H9 (cell line): ENCODE measurements at regions not wholly inside any gene's neighbourhood (a gene's known extent, or its start where the extent isn't known, plus 50 kb on each side); places are given as distances from the start of the nearest gene placed in this dataset.

ENCODE experiments used
- DNase-seq: peaks from one replicate; pipeline ENCODE4 v3.0.0-alpha.2; 2017
- H2AFZ ChIP-seq: one replicate; pipeline ENCODE4 v1.6.1; 2013; ENCODE audit warnings: mild to moderate bottlenecking, low read length, control low read depth, moderate library complexity
- H2AK5ac ChIP-seq: 2 replicates; pipeline ENCODE4 v1.6.1; 2013; ENCODE audit warnings: low read length, control low read depth, mixed read lengths; ENCODE audit not compliant: insufficient read length
- H2BK120ac ChIP-seq: one replicate; pipeline ENCODE4 v1.6.1; 2013; ENCODE audit warnings: low read depth, mild to moderate bottlenecking, low read length, control low read depth, inconsistent platforms; ENCODE audit not compliant: poor library complexity, severe bottlenecking
- H2BK12ac ChIP-seq: 2 replicates; pipeline ENCODE4 v1.6.1; 2013; ENCODE audit warnings: low read length, control low read depth, mixed read lengths, low read depth; ENCODE audit not compliant: insufficient read length
- H2BK15ac ChIP-seq: 2 replicates; pipeline ENCODE4 v1.6.1; 2013; ENCODE audit warnings: low read depth, low read length, control low read depth
- H2BK20ac ChIP-seq: one replicate; pipeline ENCODE4 v1.6.1; 2013; ENCODE audit warnings: low read depth, mild to moderate bottlenecking, low read length, control low read depth, inconsistent platforms; ENCODE audit not compliant: poor library complexity, severe bottlenecking
- H2BK5ac ChIP-seq: 2 replicates; pipeline ENCODE4 v1.6.1; 2013; ENCODE audit warnings: low read length, control low read depth, mixed read lengths; ENCODE audit not compliant: insufficient read length
- H3K14ac ChIP-seq: 2 replicates; pipeline ENCODE4 v1.6.1; 2013; ENCODE audit warnings: low read length, control low read depth; ENCODE audit not compliant: insufficient read depth
- H3K18ac ChIP-seq: 2 replicates; pipeline ENCODE4 v1.6.1; 2013; ENCODE audit warnings: low read depth, mild to moderate bottlenecking, mixed read lengths, low read length, control low read depth; ENCODE audit not compliant: insufficient read length
- H3K23ac ChIP-seq: 2 replicates; pipeline ENCODE4 v1.6.1; 2013; ENCODE audit warnings: low read length, control low read depth, mixed read lengths, low read depth; ENCODE audit not compliant: insufficient read length
- H3K23me2 ChIP-seq: 2 replicates; pipeline ENCODE4 v1.6.1; 2013; ENCODE audit warnings: low read depth, mild to moderate bottlenecking, mixed read lengths, low read length, control low read depth; ENCODE audit not compliant: insufficient read length, poor library complexity, severe bottlenecking
- H3K27ac ChIP-seq: 2 replicates; pipeline ENCODE4 v1.5.1; 2013; ENCODE audit warnings: low read length, control low read depth, mixed read lengths, low read depth; ENCODE audit not compliant: insufficient read length
- H3K27me3 ChIP-seq: 2 replicates; pipeline ENCODE4 v1.6.1; 2013; ENCODE audit warnings: low read length, control low read depth, inconsistent platforms; ENCODE audit not compliant: insufficient read depth
- H3K4ac ChIP-seq: 2 replicates; pipeline ENCODE4 v1.6.1; 2013; ENCODE audit warnings: low read depth, mild to moderate bottlenecking, control low read depth, inconsistent platforms, low read length, moderate library complexity
- H3K4me1 ChIP-seq: 2 replicates; pipeline ENCODE4 v1.6.1; 2013; ENCODE audit warnings: low read length, control low read depth, inconsistent platforms; ENCODE audit not compliant: insufficient read depth
- H3K4me2 ChIP-seq: 2 replicates; pipeline ENCODE4 v1.6.1; 2013; ENCODE audit warnings: low read length, control low read depth, mixed read lengths; ENCODE audit not compliant: insufficient read length, insufficient read depth
- H3K56ac ChIP-seq: 2 replicates; pipeline ENCODE4 v1.6.1; 2013; ENCODE audit warnings: low read depth, mild to moderate bottlenecking, mixed read lengths, low read length, control low read depth; ENCODE audit not compliant: insufficient read length
- H3K79me1 ChIP-seq: 2 replicates; pipeline ENCODE4 v1.6.1; 2013; ENCODE audit warnings: low read depth, mild to moderate bottlenecking, moderate library complexity, low read length, control low read depth, inconsistent platforms; ENCODE audit not compliant: insufficient read depth, poor library complexity, severe bottlenecking
- H3K79me2 ChIP-seq: 2 replicates; pipeline ENCODE4 v1.6.1; 2013; ENCODE audit warnings: low read length, control low read depth, inconsistent platforms; ENCODE audit not compliant: insufficient read depth
- H3K9ac ChIP-seq: 2 replicates; pipeline ENCODE4 v1.6.1; 2013; ENCODE audit warnings: low read length, control low read depth, mixed read lengths; ENCODE audit not compliant: insufficient read length; ENCODE audit errors: extremely low read depth
- H3K9me3 ChIP-seq: one replicate; pipeline ENCODE4 v1.6.1; 2013; ENCODE audit warnings: low read depth, low read length, inconsistent platforms; ENCODE audit not compliant: control insufficient read depth
- H3T11ph ChIP-seq: one replicate; pipeline ENCODE4 v1.6.1; 2013; ENCODE audit warnings: mild to moderate bottlenecking, low read length, control low read depth, inconsistent platforms
- H4K20me1 ChIP-seq: one replicate; pipeline ENCODE4 v1.6.1; 2013; ENCODE audit not compliant: control insufficient read depth, insufficient read length, insufficient read depth
- H4K5ac ChIP-seq: 2 replicates; pipeline ENCODE4 v1.6.1; 2013; ENCODE audit warnings: low read depth, mild to moderate bottlenecking, mixed read lengths, low read length, control low read depth; ENCODE audit not compliant: insufficient read length
- H4K8ac ChIP-seq: replicated peaks from 2 replicates; pipeline ENCODE4 v1.6.1; 2013; ENCODE audit warnings: low read length, control low read depth, mixed read lengths, low read depth; ENCODE audit not compliant: insufficient read length
- H4K91ac ChIP-seq: 2 replicates; pipeline ENCODE4 v1.6.1; 2013; ENCODE audit warnings: low read depth, mild to moderate bottlenecking, moderate library complexity, mixed read lengths, low read length, control low read depth; ENCODE audit not compliant: insufficient read length
- H3K27ac Mint-ChIP-seq, 3 experiments: 2 replicates in 2 of 3; 3 replicates in 1 of 3; pipeline ENCODE4 v1.8.0; 2020 to 2021; ENCODE audit warnings: mixed read lengths in 3 of 3, mild to moderate bottlenecking in 1 of 3, moderate library complexity in 1 of 3
- H3K27me3 Mint-ChIP-seq: 2 replicates; pipeline ENCODE4 v1.8.0; 2021; ENCODE audit warnings: low read depth, mild to moderate bottlenecking, moderate library complexity, mixed read lengths
- H3K36me3 Mint-ChIP-seq, 3 experiments: 2 replicates in 2 of 3; 3 replicates in 1 of 3; pipeline ENCODE4 v1.8.0; 2020 to 2021; ENCODE audit warnings: low read depth in 3 of 3, mixed read lengths in 3 of 3; ENCODE audit not compliant: insufficient read depth in 1 of 3
- H3K4me1 Mint-ChIP-seq, 2 experiments: 2 replicates each; pipeline ENCODE4 v1.8.0; 2020; ENCODE audit warnings: mixed read lengths in 2 of 2
- H3K4me3 Mint-ChIP-seq, 2 experiments: 2 replicates in 1 of 2; 3 replicates in 1 of 2; pipeline ENCODE4 v1.8.0; 2020 to 2021; ENCODE audit warnings: mild to moderate bottlenecking in 2 of 2, mixed read lengths in 2 of 2, moderate library complexity in 1 of 2
- H3K9me3 Mint-ChIP-seq, 2 experiments: 2 replicates in 1 of 2; 3 replicates in 1 of 2; pipeline ENCODE4 v1.8.0; 2020; ENCODE audit warnings: mild to moderate bottlenecking in 2 of 2, mixed read lengths in 2 of 2, moderate library complexity in 1 of 2
- WGBS: extraction: QIAGEN DNeasy Blood & Tissue Kit; methylation state at CpG from one replicate; pipeline ENCODE4 v1.1.7; 2013; ENCODE audit warnings: missing lambda C conversion rate, low lambda C conversion rate, mixed read lengths; ENCODE audit not compliant: insufficient read length; ENCODE audit errors: extremely low coverage; 5-methylcytosine and 5-hydroxymethylcytosine counted together
- TF ChIP-seq, protein P1 (sequence below): fragments of 200-600 bp; sonication (generic); conservative IDR thresholded peaks from 3 replicates; pipeline ENCODE4 v1.8.0; 2021; ENCODE audit warnings: antibody characterized with exemption, mild to moderate bottlenecking

DNA sequence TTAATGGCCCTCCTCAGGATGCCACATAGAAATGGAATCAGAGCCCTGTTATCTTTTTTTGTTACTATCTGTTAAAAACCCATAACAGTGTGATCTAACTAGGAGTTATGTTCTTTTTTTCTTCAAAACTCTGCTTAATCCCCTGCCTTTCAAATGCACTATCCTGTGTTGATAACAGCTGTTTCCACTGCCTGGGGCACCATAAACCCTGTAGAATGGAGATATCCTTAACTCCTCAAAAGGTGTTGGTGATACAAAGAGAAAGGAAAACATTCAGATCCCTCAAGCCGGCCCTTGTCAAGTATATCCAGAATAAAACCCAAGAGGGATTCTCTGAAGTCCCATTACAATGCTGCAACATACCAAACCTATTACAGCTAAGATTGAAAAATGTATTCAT, 108.6 kb downstream of the ACTRT1 start:
- H2BK12ac ChIP-seq, result no peak overlapping the region
- WGBS, result no CpG with 5 or more reads among the region's 1 CpG

More for the DNA sequence above, 108.6 kb downstream of the ACTRT1 start:
- Histone ChIP-seq H3K4me2 (no peak overlapping the region), H3K9ac (no peak overlapping the region), H3K23ac (no peak overlapping the region), H3K23me2 (no peaks in the 10 kb centered on the region), H4K5ac (no peak overlapping the region), H3K14ac (no peak overlapping the region), H3K56ac (no peak overlapping the region), H3K9me3 (no peaks in the 10 kb centered on the region), H4K8ac (no peak overlapping the region), H3K79me1 (no peaks in the 10 kb centered on the region), H4K20me1 (no peaks in the 10 kb centered on the region), H3K18ac (no peak overlapping the region), H2BK15ac (no peak overlapping the region), H3K27ac (no peak overlapping the region), H3T11ph (no peak overlapping the region), H2BK120ac (no peak overlapping the region), H4K91ac (no peak overlapping the region), H2BK5ac (no peak overlapping the region), H3K27me3 (no peaks in the 10 kb centered on the region), H2BK20ac (no peak overlapping the region), H3K4ac (no peak overlapping the region), H3K4me1 (no peaks in the 10 kb centered on the region; the same call in 1 of the 2 replicates), H2AFZ (no peak overlapping the region), H2AK5ac (no peak overlapping the region), H3K79me2 (no peaks in the 10 kb centered on the region)
- no peak for DNase-seq
- TF ChIP-seq, protein P1, sequence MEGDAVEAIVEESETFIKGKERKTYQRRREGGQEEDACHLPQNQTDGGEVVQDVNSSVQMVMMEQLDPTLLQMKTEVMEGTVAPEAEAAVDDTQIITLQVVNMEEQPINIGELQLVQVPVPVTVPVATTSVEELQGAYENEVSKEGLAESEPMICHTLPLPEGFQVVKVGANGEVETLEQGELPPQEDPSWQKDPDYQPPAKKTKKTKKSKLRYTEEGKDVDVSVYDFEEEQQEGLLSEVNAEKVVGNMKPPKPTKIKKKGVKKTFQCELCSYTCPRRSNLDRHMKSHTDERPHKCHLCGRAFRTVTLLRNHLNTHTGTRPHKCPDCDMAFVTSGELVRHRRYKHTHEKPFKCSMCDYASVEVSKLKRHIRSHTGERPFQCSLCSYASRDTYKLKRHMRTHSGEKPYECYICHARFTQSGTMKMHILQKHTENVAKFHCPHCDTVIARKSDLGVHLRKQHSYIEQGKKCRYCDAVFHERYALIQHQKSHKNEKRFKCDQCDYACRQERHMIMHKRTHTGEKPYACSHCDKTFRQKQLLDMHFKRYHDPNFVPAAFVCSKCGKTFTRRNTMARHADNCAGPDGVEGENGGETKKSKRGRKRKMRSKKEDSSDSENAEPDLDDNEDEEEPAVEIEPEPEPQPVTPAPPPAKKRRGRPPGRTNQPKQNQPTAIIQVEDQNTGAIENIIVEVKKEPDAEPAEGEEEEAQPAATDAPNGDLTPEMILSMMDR, result no peak
- Mint-ChIP-seq H3K4me1 (peaks cover 13 to 28% of the 10 kb centered on the region in 2 experiments), H3K36me3 (peaks cover 0 to 5% (median 5%) of the 10 kb centered on the region in 3 experiments; a peak in 2 of 7 replicates), H3K27ac (0 out of 7 replicates have a peak overlapping the region, but pooled peaks of 1 of the 3 experiments have one; percentile 52), H3K27me3 (no peaks in the 10 kb centered on the region; the same call in 1 of the 2 replicates), H3K9me3 (peaks cover 6 to 71% of the 10 kb centered on the region in 2 experiments), H3K4me3 (no peak overlapping the region)
